A673 (cell line): ENCODE measurements at regions not wholly inside any gene's neighbourhood (a gene's known extent, or its start where the extent isn't known, plus 50 kb on each side); places are given as distances from the start of the nearest gene placed in this dataset.

Source experiments
- BruUV-seq: library from RNA; stranded (reverse); fragments of 400-500 nt; replicated peaks from 2 replicates; lab custom pipeline; 2021; lab: Mats Ljungman, UMichigan
- CTCF ChIA-PET: fragments of 300-600 bp; sonication (Branson Sonifier 250); formaldehyde crosslinking; loops from one replicate; lab custom pipeline; 2022; ENCODE audit warnings: antibody characterized with exemption; lab: Charles Lee
- POLR2A ChIA-PET: fragments of 300-600 bp; sonication (Branson Sonifier 250); formaldehyde crosslinking; loops from one replicate; lab custom pipeline; 2022; ENCODE audit warnings: antibody characterized with exemption; ENCODE audit not compliant: low non-redundant PET; lab: Charles Lee
- DNase-seq: peaks from one replicate; pipeline ENCODE4 v3.0.0-alpha.2; 2015; ENCODE audit warnings: low spot score
- H3K27ac ChIP-seq: fragments of 200-600 bp; sonication (generic); 2 replicates; pipeline ENCODE4 v1.5.1; 2016; ENCODE audit warnings: mixed run types, low read depth, mild to moderate bottlenecking, mixed read lengths, antibody characterized with exemption, low read length; ENCODE audit not compliant: poor library complexity, severe bottlenecking
- H3K27me3 ChIP-seq: fragments of 200-600 bp; sonication (generic); replicated peaks from 2 replicates; pipeline ENCODE4 v1.6.1; 2017; ENCODE audit warnings: mixed run types, low read depth, mild to moderate bottlenecking, mixed read lengths, antibody characterized with exemption, low read length; ENCODE audit not compliant: insufficient read depth, poor library complexity
- H3K36me3 ChIP-seq: fragments of 200-600 bp; sonication (generic); 2 replicates; pipeline ENCODE4 v1.6.1; 2016; ENCODE audit warnings: mixed run types, mild to moderate bottlenecking, mixed read lengths, antibody characterized with exemption, low read length; ENCODE audit not compliant: insufficient read depth, poor library complexity, severe bottlenecking
- H3K4me1 ChIP-seq: fragments of 200-600 bp; sonication (generic); 2 replicates; pipeline ENCODE4 v1.6.1; 2017; ENCODE audit warnings: mixed run types, mild to moderate bottlenecking, mixed read lengths, antibody characterized with exemption, low read length; ENCODE audit not compliant: insufficient read depth, poor library complexity, severe bottlenecking
- H3K4me3 ChIP-seq: fragments of 200-600 bp; sonication (generic); 2 replicates; pipeline ENCODE4 v1.5.1; 2016; ENCODE audit warnings: low read depth, mixed run types, mild to moderate bottlenecking, mixed read lengths, low read length; ENCODE audit not compliant: poor library complexity, severe bottlenecking
- H3K9me3 ChIP-seq: fragments of 200-600 bp; sonication (generic); 2 replicates; pipeline ENCODE4 v1.6.1; 2016; ENCODE audit warnings: mixed run types, low read depth, mild to moderate bottlenecking, mixed read lengths, antibody characterized with exemption, low read length; ENCODE audit not compliant: poor library complexity, severe bottlenecking
- EZH2 ChIP-seq: fragments of 200-600 bp; sonication (generic); IDR thresholded peaks from 2 replicates; pipeline ENCODE4 v1.6.1; 2017; ENCODE audit warnings: borderline replicate concordance, low read depth, mild to moderate bottlenecking, mixed read lengths, antibody characterized with exemption, low read length; ENCODE audit not compliant: poor library complexity, severe bottlenecking
- intact Hi-C: fragments of 100-400 bp; cut with micrococcal nuclease; formaldehyde crosslinking; loops from one replicate; pipeline ENCODE4 v1.10.0; 2022; ENCODE audit not compliant: unreplicated experiment
- TF ChIP-seq, protein P1 (sequence below): fragments of 300-800, 200-600 bp; sonication (generic); conservative IDR thresholded peaks from 2 replicates; pipeline ENCODE4 v1.5.1; 2017; ENCODE audit warnings: low read depth, mild to moderate bottlenecking, antibody characterized with exemption, low read length, moderate library complexity, mixed read lengths

- intact Hi-C loops = no loop called here
- Histone ChIP-seq H3K4me1 (no peaks in the 10 kb centered on the region), H3K27ac (no peak overlapping the region), H3K4me3 (no peak overlapping the region), H3K9me3 (no peaks in the 10 kb centered on the region), H3K36me3 (no peaks in the 10 kb centered on the region), H3K27me3 (no peaks in the 10 kb centered on the region)
- ChIA-PET POLR2A (no interaction called here), CTCF (no interaction called here)
- TF ChIP-seq, protein P1, sequence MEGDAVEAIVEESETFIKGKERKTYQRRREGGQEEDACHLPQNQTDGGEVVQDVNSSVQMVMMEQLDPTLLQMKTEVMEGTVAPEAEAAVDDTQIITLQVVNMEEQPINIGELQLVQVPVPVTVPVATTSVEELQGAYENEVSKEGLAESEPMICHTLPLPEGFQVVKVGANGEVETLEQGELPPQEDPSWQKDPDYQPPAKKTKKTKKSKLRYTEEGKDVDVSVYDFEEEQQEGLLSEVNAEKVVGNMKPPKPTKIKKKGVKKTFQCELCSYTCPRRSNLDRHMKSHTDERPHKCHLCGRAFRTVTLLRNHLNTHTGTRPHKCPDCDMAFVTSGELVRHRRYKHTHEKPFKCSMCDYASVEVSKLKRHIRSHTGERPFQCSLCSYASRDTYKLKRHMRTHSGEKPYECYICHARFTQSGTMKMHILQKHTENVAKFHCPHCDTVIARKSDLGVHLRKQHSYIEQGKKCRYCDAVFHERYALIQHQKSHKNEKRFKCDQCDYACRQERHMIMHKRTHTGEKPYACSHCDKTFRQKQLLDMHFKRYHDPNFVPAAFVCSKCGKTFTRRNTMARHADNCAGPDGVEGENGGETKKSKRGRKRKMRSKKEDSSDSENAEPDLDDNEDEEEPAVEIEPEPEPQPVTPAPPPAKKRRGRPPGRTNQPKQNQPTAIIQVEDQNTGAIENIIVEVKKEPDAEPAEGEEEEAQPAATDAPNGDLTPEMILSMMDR = no peak
- TF ChIP-seq EZH2 = no peak
- DNase-seq = no peak
- BruUV-seq = no TSS peak
Observed at GRCh38 chr7:427506-428103, 92.0 kb downstream of the PDGFA start.

GRCh38 chr7:428387-428786 lies 91.3 kb downstream of the PDGFA start:
- BruUV-seq = no TSS peak
- Histone ChIP-seq H3K27ac (no peak overlapping the region), H3K9me3 (no peaks in the 10 kb centered on the region), H3K4me3 (no peak overlapping the region), H3K36me3 (no peaks in the 10 kb centered on the region), H3K4me1 (no peaks in the 10 kb centered on the region), H3K27me3 (no peaks in the 10 kb centered on the region)
- ChIA-PET CTCF (no interaction called here), POLR2A (no interaction called here)
- DNase-seq = no peak
- TF ChIP-seq, protein P1 = no peak
- TF ChIP-seq EZH2 = no peak
- intact Hi-C loops = no loop called here

GRCh38 chr7:428927-429827 lies 90.5 kb downstream of the PDGFA start:
- DNase-seq = no peak

More at GRCh38 chr7:428927-429827, 90.5 kb downstream of the PDGFA start:
- Histone ChIP-seq H3K4me1 (no peaks in the 10 kb centered on the region), H3K9me3 (no peaks in the 10 kb centered on the region), H3K4me3 (no peak overlapping the region), H3K36me3 (no peaks in the 10 kb centered on the region), H3K27me3 (no peaks in the 10 kb centered on the region), H3K27ac (no peak overlapping the region)
- CTCF ChIA-PET = no interaction called here
- POLR2A ChIA-PET = no interaction called here
- no TSS peak for BruUV-seq
- intact Hi-C loops = no loop called here
- TF ChIP-seq EZH2 = no peak
- TF ChIP-seq, protein P1 = no peak
